GM12864 (cell line): ENCODE measurements at regions not wholly inside any gene's neighbourhood (a gene's known extent, or its start where the extent isn't known, plus 50 kb on each side); places are given as distances from the start of the nearest gene placed in this dataset.
"Not testable (repeated sequence)": the region's sequence is repeated elsewhere in the genome, so short reads cannot be mapped to it uniquely, and the experiment has no call there.

Source experiments
- DNase-seq: peaks from one replicate; pipeline ENCODE4 v3.0.0-alpha.2; 2011; ENCODE audit warnings: low read depth
- H3K4me3 ChIP-seq: 2 replicates; pipeline ENCODE4 v1.5.1; 2011; ENCODE audit warnings: mild to moderate bottlenecking, low read depth, low read length, control low read depth
- CTCF ChIP-seq: IDR thresholded peaks from 2 replicates; pipeline ENCODE4 v1.5.1; 2011; ENCODE audit warnings: low read depth, mild to moderate bottlenecking, moderate library complexity, low read length, control low read depth, inconsistent platforms; ENCODE audit errors: missing control alignments

DNA sequence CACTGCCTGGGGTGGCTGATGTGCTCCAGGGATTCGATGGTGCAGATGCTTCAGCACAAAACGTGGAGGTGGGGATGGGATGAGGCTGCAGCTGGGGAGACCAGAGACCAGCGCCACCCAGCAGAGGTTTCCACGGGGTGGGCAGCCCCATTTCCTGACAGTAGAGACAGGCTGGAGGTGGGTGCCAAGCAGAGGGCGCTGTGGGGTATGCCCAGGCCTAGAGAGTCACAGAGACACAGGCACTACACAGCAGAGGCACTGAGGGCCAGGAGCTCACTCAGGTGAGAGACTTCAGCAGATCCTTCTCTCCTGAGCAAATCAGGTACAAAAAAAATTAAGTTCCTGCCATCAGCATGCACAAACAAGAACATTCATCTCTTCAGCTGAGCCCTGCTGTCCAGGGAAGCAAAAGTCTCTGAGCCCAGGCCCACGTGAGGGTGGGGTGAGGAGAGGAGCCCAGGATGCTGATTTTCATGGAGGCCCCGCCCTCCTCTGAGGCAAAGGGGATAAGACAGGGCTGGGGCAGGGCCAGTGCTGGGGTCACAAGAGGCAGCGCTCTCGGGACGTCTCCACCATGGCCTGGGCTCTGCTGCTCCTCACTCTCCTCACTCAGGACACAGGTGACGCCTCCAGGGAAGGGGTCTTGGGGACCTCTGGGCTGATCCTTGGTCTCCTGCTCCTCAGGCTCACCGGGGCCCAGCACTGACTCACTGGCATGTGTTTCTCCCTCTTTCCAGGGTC, 53.1 kb downstream of the GGTLC2 start:
- no peak for TF ChIP-seq CTCF
- no peak overlapping the region for H3K4me3 ChIP-seq
- DNase-seq: no peak

DNA sequence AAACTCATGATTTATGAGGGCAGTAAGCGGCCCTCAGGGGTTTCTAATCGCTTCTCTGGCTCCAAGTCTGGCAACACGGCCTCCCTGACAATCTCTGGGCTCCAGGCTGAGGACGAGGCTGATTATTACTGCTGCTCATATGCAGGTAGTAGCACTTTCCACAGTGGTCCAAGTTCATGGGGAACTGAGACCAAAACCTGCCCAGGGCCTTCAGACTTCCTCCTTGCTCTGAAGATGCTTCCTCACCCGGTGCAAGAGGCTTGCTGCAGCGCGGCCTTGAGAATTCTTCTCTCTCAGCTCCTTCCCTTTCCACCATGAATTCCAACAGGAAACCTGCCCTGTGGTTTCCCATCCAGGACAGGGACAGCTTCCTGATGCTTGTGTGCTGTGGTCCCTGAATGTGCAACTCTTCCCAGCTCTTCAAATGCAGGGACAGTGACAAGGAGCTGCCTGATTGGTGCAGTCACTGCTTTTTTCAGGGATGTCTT, 53.9 kb downstream of the GGTLC2 start:
- no peak overlapping the region for H3K4me3 ChIP-seq
- no peak for TF ChIP-seq CTCF
- no peak for DNase-seq

- no peak overlapping the region for H3K4me3 ChIP-seq
- TF ChIP-seq CTCF: no peak
- DNase-seq: no peak
These were observed 56.2 kb downstream of the GGTLC2 start for GRCh38 chr22:22700631-22701030.

DNA sequence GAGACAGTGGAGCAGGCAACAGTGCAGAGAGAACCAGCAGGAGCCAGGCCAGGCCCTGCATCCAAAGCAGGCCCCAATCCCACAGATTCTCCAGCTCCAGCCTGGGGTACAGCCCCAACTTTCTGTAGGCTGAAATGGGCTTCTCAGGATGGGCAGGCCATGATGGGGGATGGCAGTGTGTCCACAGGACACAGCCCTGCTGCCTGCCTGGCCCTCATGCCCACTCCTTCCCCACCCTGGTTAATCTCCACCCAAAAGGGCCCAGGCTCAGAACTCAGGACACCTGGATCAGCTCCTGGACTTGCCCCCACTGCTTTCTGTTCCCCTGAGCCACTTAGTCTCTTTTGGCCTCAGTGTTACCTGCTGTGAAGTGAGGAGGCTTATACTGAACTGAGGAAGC, 57.1 kb downstream of the GGTLC2 start:
- H3K4me3 ChIP-seq, DNase-seq: not testable (repeated sequence)

GRCh38 chr22:22702237-22703202, 58.1 kb downstream of the GGTLC2 start:
- no peak overlapping the region for H3K4me3 ChIP-seq
- TF ChIP-seq CTCF: peak; percentile 70
- no peak for DNase-seq

DNA sequence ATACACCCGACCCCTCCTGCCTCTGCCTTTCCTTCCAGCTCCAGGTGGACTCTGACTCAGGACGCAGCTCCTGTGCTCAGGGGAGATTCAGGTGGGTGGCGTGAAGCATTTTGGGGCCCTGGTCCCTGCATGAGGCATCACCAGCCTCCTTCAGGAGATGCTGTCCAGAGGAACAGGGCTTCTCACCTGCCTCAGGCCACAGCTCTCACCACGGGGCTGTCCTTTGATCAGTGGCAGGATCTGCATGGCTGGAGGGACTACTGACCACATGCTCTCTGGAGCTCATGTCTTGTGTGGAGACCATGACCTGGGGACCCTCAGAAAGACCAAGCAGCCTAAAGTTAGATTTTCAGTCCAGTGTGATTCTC, 58.8 kb downstream of the GGTLC2 start:
- no peak for TF ChIP-seq CTCF
- no peak for DNase-seq
- H3K4me3 ChIP-seq: no peak overlapping the region

- DNase-seq: no peak
- no peak overlapping the region for H3K4me3 ChIP-seq
- TF ChIP-seq CTCF: no peak
These were observed 59.3 kb downstream of the GGTLC2 start for GRCh38 chr22:22703715-22704114.
